NCI-H524 (cell line): ENCODE measurements at regions not wholly inside any gene's neighbourhood (a gene's known extent, or its start where the extent isn't known, plus 50 kb on each side); places are given as distances from the start of the nearest gene placed in this dataset.
A peak's percentile ranks its signal among the peaks of the same experiment; 100 is the strongest.

Experiments
- DNase-seq, 2 experiments: peaks; one replicate each; lab custom pipeline; 2025; lab: John Stamatoyannopoulos, UW

DNA sequence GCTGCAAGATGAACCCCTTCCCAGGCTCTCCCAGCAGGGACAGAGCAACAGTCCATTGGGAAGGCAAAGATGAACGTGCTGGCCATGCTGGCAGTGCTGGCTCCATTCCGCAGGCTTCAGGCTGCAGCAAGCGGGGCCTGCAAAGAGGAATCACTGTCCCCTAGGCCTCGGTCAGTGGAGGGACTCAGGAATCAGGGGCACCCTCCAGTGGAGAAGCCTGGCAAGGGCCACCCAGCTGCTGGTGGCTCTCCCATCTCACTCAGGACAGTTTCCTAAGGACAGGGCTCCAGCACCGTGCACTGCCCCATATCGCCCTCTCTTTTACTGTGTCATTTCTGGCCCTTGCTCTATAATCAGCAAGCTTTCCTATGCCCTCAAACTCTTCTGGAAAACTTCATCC lies 498.6 kb downstream of the EFNB2 start:
- DNase-seq = peak; percentile 4 to 42

DNA sequence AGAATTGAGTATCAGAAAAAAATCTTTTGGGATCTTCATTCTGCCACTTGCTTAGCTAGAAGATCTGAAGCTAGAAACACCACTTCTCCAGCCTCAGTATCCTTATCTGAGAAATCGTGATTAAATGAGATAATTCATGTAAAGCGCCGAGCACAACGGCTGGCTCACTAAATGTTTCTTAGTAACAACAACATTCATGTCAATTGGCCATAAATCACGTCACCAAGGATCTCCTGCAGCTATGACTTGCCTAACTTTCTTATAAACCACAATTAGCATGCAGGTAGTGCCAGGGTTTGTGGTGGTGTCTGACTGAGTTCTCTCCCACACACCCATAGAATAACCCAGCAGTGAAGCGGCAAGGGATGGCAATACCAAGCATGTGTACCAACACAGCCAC lies 501.3 kb downstream of the EFNB2 start:
- no peak for DNase-seq

DNA sequence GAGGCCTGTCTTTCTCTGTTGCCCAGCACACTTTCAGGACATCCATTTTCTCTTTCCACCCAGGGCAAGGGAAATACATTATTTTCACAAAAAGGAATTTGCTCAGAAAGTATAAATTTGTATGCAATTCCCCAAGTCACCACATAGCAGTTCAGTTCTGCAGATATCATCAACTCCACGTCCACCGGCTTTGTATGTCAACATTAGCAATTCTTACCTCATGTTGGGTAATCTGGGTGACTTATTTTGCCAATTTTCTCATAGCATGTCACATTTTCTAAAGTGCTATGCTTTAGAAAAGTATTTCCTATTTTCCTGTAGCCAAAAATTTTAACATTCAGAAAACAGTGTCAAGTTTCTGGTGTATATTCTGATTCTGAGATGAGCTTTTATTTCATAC lies 501.8 kb downstream of the EFNB2 start:
- DNase-seq = no peak

DNA sequence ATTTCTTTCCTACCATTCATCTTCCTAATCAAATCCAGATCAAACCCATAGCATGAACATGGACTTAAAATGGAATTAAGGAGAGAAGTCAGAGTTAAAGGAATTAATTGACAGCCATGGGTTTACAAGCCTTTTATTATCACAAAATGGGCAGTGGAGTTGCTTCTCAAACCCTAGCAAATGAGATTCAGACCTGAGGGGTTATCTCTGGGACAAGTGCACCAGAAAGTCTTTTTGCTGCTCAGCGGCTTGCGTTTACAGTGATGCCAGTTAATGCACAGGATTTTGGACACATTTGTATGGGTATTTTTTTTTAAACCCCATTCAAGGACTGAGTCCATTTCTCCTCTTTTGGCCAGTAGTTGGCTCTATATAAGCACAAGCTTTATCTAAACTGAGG lies 503.0 kb downstream of the EFNB2 start:
- DNase-seq = peak in 1 of 2 experiments; percentile 10

DNA sequence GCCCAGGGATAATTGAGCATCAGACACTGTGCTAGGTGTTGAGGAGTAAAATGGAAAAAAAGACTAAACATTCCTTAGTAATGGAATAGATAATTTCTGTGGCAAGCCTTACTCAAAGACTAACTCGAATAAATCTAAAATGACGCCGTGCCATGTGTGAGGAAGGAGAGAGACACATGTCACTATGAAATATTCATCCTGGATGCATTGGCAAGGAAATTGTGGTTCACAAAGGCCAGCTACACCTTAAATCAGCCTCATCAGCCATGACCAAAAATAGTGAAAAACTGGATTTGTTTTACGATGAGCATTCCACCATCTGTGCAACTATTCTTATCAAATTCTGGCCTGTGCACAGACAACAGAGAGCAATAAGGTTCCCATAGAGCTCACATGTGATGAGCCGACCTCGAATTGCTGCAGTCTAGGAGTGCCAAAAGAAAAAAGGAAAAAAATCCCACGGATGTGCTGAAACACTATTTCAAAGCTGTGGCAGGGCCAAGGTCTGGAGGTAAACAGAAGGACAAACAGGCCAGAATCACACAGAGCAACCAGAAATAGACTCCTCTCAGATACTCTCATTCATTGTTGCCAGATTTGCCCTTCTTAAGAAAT lies 505.7 kb downstream of the EFNB2 start:
- DNase-seq = peak in 1 of 2 experiments; percentile 34

DNA sequence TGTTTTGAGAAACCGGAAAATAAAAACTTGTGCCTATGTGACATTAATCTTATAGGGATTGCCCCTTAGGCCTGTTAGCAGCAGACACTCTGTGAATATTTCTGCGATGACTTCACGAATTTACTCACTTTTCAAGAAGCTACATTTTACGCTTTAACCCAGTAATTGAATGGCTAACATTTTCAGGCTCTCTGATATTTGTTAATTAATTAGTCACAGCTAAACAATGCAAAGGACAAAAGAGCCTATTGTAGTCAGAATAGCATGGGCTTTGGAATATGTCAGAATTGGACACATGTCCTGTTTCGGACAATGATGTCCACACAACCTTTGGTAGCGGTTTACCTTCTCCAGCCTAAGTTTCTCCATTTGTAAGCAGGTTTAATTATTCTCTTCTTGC lies 506.6 kb downstream of the EFNB2 start:
- DNase-seq = no peak

DNA sequence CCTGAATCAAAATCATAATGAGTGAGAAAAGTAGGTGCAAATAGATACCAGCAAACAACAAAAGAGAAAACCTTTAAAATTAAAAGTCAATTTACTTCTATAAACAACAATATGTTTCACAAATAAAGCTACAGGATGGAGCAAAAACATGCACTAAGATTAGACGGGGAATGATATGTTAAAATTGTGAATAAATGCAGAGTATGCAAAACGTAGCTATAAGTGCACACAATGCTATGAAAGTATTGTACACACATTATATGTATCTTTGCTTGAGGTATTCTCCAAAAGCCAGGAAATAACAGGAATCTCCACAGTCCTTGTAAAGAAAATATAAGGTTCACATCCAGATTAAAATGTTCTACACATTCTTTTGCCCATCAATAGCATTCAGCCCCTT lies 523.9 kb downstream of the EFNB2 start:
- DNase-seq = no peak

DNA sequence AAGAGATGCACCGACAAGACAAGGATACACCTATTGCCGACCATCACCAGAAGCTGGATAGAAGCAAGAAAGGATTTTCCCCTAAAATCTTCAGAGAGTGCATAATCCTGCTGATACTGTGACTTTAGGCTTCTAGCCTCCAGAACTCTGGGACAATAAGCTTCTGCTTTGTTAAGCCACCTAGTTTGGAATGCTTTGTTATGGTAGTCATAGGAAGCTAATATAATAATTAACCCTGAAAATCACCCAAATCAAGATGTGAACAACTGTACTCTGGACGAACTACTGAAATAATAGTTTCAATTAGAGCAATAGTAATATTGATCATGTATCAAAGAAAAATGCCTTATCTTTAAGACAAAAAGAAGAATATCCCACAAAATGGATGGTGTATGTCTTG lies 524.6 kb downstream of the EFNB2 start:
- DNase-seq = no peak

DNA sequence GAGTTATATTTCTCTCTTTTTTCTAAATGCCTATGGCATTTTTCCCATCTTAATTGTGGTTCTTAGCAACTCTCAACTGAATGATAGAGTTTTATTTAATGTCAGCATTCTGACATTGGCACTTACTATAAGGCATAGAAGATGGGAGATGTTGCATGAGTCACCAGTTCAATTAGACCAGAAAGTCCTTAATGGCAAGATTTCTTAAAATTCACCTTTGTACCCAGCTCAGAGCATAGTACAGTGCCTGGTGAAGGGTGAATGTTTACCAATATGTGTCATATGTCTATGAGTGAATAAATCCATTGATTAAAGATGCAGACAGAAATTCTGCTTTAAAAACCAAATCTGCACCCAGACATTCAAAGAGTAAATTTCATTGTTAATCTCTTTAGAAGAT lies 526.9 kb downstream of the EFNB2 start:
- DNase-seq = no peak

DNA sequence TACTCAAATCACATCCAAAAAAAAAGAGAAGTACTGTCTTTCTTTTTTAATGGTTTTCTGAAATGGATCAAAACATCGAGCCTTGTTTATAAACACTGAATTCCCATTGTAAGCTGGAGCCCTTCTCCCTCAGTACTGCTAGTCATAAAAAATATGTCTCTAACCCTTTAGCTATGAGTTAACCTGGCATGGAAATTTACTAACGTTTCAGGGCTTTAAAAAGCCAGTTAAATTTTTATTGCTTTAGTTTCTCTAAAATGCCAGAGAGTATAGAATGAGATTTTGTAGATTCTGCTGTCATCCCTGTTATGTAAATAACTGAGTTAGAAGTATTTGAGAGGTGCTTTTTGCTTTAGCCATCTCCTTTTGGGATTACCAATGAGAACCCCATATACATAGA lies 528.3 kb downstream of the EFNB2 start:
- DNase-seq = no peak

DNA sequence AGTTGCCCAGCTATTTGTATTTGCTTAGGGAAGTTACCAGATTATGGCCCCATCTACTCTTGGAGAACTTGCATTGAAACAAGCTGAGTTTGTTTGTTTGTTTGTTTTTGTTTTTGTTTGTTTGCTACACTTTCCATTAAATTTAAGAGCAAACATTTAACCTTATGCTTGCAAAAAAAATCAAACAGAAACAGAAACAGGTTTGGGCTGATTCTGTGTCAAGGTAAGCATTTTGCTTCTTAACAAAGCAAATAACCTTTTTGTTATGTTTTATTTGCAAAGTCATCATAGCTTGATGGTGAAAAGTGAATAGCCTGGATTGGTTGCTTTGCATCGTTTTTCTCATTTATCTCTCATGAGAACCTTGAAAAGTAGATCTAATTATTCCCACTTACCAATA lies 531.8 kb downstream of the EFNB2 start:
- DNase-seq = no peak

DNA sequence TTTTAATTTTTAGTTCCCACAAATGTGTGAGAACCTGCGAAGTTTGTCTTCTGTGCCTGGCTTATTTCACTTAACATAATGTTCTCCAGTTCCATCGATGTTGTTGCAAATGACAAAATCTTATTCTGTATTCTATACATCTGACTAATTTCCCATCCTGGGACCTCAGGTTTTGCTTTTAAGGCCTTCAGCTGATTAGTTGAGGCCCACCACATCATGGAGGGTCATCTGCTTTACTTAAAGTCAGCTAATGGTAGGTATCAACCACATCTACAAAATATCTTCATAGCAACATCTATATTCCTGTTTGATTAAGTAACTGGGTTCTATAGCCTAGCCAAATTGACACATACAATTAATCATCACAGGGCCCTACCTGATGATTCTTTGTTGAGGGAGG lies 534.0 kb downstream of the EFNB2 start:
- no peak for DNase-seq

DNA sequence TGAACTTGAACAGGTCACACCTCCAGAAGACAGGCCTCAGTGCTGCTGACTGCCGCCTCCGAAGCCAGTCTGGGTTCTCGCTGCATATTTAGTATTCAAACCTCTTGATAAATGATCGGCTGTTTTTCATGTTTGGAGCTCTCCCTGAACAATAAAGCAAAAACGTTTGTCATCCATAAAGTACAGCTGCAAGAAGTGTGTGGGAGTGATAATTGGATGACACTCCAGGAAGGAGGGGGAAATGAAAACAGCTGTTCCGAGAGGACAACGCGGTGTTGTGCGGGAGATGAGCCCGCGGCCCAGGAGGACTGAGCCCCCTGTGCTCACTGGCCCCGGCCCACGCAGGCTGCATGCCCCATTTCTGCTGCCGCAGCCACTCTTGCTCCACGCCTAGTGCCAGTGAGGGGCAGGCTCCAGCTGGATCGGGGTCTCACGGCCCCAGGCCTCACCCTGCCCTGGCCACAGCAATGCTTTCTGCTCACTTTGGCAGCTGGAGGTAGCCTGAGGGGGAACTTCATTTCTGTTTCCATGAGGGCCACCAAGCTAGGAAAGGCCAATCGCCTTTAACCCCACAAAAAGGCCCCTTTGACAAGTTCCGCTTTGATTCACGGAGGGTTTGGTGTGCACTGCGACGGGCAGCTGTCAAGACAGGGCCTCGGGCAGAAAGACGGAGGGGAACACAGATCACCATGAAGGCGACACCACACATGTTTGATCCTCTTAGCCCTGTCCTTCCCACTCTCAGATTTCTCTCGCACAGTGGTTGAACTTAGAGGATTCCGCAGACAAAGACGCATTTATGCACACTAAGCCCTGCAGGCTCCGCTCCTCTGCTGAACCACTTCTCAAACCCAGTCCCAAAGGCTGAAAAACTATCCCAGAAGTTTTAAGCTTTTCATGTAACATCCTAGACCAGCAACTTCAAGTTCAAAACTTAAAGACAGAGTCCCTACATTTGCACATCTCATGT lies 537.6 kb downstream of the EFNB2 start:
- peak in 1 of 2 experiments; percentile 46 for DNase-seq

DNA sequence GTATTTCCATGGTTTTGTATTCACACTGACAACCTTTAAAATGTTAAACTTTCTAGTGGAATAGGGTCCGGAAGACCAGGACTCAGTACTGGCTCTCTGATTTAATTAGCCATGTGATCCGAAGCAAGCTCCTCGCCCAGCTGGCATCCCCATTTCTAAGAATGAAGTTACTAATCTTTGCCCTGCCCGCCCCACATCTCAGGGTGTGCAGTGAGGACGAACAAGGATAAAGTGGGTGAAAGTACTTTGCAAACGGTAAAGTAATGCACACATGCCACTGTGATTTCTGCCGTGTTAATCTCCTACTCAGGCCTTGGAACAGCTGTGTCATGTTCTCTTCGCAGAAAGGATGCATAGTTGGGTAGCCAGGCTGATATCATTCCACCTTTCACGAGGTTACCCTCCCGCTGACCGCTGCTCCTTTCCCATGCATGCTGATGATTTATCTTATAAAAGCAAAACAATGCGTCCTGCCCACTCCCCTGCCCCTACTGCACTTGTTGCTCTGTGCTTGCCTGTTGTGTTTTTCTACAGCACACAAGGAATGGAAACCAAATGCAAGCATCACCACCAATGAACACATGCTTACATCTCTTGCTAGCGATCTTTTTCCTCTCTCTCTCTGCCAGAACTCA lies 539.0 kb downstream of the EFNB2 start:
- peak; percentile 80 to 95 for DNase-seq

DNA sequence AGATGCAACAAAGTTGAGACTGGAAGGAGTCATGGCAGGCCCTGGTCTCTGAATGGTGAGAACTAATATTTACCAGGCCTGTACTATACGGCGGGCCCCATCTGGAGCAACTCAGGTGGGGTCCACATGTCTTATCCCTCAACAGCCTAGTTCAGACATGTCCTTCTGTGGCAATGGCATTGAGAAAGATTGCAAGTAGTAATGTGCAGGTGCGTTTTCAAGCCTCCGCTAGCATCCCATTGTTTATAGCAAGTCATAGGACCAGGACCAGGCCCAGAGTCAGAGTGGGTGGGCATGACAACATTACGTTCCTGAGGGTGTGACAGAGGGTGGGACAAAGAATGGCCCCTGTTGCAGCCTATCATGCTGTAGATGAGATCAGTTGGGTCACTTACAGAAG lies 541.1 kb downstream of the EFNB2 start:
- DNase-seq = no peak

DNA sequence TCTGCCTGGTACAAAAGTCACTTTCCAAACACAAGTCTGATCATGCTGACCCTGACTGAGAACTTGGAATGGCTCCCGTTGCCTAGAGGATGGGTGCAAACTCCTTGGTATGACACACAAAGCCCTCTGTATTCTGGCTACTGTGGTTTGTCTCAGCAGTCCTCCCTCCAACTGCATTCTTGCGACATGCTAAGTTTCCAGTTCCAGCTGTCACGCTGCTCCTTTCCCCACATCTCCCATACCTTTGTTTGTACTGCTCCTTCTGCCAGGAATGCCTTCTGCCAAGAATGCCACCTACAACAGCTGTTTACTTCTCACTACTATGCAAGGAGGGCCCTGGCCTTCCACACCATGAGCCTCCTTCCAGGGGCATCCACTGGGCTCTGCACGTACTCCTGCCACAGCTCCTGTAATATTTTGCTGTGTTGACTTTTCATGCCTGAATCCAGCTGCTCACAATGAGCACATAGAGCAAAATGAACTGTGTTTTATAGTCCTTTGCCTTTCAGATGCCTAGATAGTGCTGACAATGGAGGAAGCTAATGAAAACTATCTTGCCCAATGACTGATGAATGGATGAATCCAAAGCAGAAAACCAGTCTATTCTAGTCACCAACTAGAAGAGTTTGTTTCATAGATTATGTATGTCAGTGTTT lies 543.7 kb downstream of the EFNB2 start:
- peak in 1 of 2 experiments; percentile 58 for DNase-seq

DNA sequence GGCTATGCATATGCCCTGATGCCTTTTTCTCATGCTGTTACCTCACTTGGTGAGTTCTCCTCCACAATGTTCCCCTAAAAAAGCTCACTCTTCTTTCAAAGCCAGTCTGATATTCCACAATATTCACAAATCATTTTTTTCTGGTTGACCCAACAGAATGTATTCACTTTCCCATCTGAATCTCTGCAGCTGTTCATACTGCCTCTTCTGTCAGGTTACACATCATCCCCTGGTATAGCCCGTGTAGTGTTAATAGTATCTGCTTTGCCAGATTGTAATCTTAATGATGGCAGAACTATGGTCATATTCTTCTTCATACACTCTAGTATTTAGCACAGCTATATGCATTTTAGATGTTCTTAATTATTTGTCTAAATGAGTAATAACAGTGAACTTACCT lies 544.3 kb downstream of the EFNB2 start:
- no peak for DNase-seq

DNA sequence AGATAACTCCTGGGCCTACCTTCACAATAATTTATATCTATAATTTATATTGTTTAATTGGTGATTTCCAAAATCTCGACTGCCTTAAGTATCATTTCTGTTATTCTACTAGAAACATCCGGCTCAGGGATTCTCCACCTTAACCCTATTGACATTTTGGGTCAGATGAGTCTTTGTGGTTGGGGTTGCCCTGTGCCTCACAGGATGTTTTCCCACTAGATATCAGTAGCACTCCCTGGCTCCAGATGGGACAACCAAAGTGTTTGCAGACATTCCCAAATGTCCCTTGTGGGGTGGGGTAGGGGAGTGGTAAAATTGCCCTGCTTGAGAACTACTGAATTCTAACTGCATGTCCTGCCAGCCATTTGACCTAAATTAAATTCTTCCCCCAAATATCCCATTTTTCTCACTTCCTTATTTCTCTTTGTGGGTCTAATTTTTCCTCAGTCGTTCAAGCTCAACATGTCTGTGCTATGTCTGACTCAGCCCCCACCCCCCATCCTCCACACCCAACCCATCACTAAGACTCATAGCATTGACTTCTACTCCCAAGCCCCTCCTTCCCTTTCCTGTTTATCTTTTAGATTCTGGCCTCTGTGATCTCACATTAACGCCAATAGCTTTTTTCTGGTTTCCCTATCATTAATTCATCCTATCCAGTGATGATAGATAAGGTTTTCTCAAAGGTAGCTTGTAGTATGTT lies 545.1 kb downstream of the EFNB2 start:
- DNase-seq = no peak

DNA sequence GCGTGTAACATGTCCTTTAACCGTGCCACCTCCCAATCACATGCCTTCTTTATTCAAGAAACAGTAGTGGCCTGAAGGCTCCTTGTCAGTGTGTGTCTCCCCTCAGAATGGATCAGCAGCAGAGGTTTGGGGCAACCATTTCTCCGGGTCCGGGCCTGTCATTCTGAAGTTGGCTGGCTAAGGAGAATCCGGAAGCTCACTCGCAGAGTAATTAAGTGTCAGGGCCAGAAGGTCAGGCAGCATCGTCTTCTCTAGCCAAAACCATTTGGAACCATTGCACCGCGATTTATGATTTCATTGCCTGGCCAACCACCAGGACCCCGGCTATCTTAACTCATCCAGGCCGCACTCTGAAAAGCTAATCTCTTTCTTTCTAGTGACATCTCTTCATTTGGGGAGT lies 550.8 kb downstream of the EFNB2 start:
- DNase-seq = no peak

DNA sequence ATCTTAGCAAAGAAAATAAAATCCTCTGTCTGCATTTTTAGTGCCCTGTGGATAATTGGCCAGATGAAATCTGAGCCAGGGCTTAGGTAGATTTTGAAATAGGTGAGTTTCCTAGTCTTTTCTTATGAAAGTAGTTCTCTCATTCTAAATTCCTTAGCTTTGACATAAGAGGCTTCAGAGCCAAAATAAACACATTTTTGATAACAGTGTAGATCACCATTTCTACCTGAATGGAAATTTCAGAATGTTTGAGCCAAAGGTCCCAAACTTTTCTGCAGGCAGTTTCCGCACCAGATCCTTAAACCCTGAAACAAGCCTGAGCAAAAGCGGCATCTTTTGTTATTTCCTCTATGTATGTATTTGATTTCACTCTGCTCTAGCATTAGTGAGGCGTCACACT lies 551.2 kb downstream of the EFNB2 start:
- DNase-seq = no peak

DNA sequence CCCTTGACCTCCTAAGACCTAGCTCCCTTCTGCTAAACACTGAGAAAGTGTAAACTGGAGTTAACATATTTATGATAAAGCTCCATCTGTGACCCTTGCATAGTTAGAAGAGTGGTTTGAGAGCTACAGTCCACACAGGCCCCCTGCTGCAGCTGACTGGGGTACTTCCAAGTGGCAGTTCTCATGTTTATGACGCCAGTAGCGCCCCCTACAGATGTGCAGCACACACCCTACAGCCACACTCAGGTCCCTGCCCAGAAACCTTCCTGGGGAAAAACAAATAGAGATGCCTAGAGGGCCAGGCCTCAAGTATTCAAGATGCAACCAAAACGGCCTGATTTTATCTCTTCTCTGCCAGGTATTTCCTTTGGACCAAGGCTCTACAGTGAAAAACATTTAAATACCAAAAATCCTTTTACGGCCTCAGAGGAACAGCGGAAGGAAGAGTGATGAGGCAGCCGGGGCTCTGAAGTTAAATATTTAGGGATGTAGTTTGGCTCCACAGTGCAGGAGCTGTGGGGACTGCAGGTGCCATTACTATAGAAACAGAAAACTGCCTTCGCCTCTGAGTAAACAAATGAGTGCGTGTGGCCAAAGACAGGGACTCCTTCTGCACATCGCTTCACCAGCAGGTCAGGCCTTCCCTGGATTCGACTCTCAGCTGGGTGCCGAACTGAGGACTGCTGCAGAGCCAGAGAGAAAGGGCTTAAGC lies 553.1 kb downstream of the EFNB2 start:
- peak; percentile 7 to 16 for DNase-seq
